GM20000 (cell line): ENCODE measurements at regions not wholly inside any gene's neighbourhood (a gene's known extent, or its start where the extent isn't known, plus 50 kb on each side); places are given as distances from the start of the nearest gene placed in this dataset.

Experiments
- DNase-seq: peaks from one replicate; pipeline ENCODE4 v3.0.0; 2012; ENCODE audit warnings: low spot score
- TF ChIP-seq, protein P1 (sequence below): IDR thresholded peaks from 2 replicates; pipeline ENCODE4 v1.5.1; 2012; ENCODE audit warnings: mild to moderate bottlenecking, control low read depth; ENCODE audit errors: extremely low read depth, missing control alignments

DNA sequence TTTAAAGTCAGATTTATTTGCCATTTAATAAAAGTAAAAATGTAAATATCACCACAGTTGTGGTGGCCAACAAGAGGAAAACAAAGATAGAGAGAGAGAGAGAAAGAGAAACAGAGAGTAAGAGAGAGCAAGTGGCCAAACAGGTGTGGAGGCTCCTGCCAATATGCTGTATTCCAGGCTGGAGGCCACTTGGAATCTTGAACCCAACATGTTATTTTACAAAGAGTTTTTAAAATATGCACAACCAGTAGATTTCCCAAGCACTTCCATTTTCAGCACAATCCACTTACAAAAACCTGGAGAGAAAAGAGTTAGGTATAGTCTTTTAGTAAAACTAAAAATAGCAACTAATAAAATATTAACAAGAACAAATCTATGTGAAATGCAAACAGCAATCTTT is 1323.1 kb upstream of the CITED2 start:
- no peak for DNase-seq
- TF ChIP-seq, protein P1, sequence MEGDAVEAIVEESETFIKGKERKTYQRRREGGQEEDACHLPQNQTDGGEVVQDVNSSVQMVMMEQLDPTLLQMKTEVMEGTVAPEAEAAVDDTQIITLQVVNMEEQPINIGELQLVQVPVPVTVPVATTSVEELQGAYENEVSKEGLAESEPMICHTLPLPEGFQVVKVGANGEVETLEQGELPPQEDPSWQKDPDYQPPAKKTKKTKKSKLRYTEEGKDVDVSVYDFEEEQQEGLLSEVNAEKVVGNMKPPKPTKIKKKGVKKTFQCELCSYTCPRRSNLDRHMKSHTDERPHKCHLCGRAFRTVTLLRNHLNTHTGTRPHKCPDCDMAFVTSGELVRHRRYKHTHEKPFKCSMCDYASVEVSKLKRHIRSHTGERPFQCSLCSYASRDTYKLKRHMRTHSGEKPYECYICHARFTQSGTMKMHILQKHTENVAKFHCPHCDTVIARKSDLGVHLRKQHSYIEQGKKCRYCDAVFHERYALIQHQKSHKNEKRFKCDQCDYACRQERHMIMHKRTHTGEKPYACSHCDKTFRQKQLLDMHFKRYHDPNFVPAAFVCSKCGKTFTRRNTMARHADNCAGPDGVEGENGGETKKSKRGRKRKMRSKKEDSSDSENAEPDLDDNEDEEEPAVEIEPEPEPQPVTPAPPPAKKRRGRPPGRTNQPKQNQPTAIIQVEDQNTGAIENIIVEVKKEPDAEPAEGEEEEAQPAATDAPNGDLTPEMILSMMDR, result no peak

- no peak for DNase-seq
- TF ChIP-seq, protein P1, result no peak
Observed at GRCh38 chr6:140684776-140685550, 1310.5 kb upstream of the CITED2 start.

- DNase-seq, result no peak
- TF ChIP-seq, protein P1, result no peak
Observed at GRCh38 chr6:140677781-140678528, 1303.5 kb upstream of the CITED2 start.

- no peak for DNase-seq
- TF ChIP-seq, protein P1, result no peak
Observed at GRCh38 chr6:140671926-140672325, 1297.5 kb upstream of the CITED2 start.

DNA sequence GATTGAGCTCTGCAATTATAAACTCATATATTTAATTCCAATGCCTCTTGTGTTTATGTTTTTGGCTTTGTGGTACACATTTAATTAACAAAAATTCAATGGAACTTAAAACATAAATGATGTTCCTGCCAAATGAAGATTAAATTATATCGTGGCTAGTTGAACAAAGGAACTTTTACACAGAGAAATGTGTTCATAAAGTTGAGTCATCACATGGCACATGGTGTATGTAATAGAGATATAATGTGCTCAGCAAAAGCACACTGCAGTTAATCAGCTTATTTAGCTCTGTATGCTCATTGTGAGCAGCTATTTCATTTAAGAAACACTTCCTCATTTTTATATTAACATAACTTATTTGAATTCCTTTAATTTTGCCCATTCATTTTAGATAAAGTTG is 1295.6 kb upstream of the CITED2 start:
- no peak for DNase-seq
- TF ChIP-seq, protein P1, result no peak

GRCh38 chr6:140669321-140669720 is 1294.9 kb upstream of the CITED2 start:
- no peak for DNase-seq
- TF ChIP-seq, protein P1, result no peak

DNA sequence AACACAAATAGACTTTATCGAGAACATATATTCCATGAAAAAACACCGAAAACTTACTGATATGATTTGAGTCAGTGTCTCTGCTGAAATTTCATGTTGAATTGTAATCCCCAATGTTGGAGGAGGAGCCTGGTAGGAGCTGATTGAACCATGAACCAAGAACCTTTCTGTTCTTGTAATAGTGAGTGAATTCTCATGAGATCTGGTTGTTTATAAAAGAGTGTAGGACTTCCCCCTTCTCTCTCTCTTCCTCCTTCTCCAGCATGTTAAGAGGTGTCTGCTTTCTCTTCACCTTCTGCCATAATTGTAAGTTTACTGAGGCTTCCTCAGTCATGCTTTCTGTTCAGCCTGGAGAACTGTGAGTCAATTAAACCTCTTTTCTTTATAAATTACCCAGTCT is 1289.3 kb upstream of the CITED2 start:
- TF ChIP-seq, protein P1, result no peak
- no peak for DNase-seq
